GM10266 (cell line): ENCODE measurements at regions not wholly inside any gene's neighbourhood (a gene's known extent, or its start where the extent isn't known, plus 50 kb on each side); places are given as distances from the start of the nearest gene placed in this dataset.

Experiments used
- DNase-seq: peaks from one replicate; pipeline ENCODE4 v3.0.0; 2012; ENCODE audit errors: extremely low spot score
- TF ChIP-seq, protein P1 (sequence below): IDR thresholded peaks from 2 replicates; pipeline ENCODE4 v1.5.1; 2012; ENCODE audit warnings: mild to moderate bottlenecking, low read depth; ENCODE audit not compliant: control insufficient read depth, insufficient read depth; ENCODE audit errors: missing control alignments

- DNase-seq: no peak
- TF ChIP-seq, protein P1, sequence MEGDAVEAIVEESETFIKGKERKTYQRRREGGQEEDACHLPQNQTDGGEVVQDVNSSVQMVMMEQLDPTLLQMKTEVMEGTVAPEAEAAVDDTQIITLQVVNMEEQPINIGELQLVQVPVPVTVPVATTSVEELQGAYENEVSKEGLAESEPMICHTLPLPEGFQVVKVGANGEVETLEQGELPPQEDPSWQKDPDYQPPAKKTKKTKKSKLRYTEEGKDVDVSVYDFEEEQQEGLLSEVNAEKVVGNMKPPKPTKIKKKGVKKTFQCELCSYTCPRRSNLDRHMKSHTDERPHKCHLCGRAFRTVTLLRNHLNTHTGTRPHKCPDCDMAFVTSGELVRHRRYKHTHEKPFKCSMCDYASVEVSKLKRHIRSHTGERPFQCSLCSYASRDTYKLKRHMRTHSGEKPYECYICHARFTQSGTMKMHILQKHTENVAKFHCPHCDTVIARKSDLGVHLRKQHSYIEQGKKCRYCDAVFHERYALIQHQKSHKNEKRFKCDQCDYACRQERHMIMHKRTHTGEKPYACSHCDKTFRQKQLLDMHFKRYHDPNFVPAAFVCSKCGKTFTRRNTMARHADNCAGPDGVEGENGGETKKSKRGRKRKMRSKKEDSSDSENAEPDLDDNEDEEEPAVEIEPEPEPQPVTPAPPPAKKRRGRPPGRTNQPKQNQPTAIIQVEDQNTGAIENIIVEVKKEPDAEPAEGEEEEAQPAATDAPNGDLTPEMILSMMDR: no peak
These were observed 110.7 kb upstream of the GZMB start for GRCh38 chr14:24744641-24745040.

- TF ChIP-seq, protein P1: no peak
- DNase-seq: no peak
These were observed 107.9 kb upstream of the GZMB start for GRCh38 chr14:24741871-24742270.

- DNase-seq: no peak
- TF ChIP-seq, protein P1: no peak
These were observed 102.1 kb upstream of the GZMB start for GRCh38 chr14:24735984-24736630.

GRCh38 chr14:24734917-24735500 lies 101.0 kb upstream of the GZMB start:
- TF ChIP-seq, protein P1: peak; percentile 65
- DNase-seq: peak; percentile 34

DNA sequence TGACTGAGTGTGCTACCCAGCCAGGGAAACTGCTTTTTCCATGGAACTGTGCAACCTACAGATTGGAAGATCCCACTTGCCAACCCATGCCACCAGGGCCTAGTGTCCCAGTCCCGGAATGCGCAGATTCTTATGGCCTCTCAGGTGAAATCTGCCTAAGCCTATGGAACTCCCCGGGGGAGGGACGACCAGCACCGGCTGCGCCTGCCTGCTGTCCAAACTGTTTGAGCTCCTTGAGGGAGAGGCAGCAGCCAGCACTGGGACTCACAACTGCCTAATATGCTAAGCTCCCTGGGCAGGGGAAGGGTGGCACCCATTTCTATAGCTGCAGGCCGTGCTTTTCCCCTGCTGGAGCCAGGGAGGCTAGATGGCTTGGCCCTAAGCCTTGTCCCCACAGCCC lies 92.5 kb upstream of the GZMB start:
- DNase-seq: no peak
- TF ChIP-seq, protein P1: no peak

DNA sequence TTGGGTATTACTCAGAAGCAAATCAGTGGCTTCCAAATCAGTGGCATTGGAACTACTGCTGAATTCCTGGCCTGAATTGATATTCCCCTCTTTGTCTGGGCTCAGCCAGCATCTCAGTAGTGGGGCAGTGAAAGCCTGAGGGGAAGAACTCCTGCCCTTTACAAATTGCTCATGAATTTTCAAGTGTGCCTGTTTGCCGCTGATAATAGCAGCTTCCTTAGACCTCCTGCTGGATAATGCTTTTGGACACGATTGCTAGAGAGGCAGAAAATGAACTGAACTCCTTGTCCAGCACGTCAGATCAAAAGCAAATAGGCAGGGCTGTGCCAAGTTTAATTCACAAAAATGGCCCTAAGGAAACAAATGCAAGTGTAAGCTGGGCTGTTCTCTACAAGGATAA lies 91.3 kb upstream of the GZMB start:
- DNase-seq: no peak
- TF ChIP-seq, protein P1: no peak

GRCh38 chr14:24721775-24722174 lies 87.8 kb upstream of the GZMB start:
- DNase-seq: no peak

More at GRCh38 chr14:24721775-24722174, 87.8 kb upstream of the GZMB start:
- TF ChIP-seq, protein P1: no peak
